ENCODE measurements at regions not wholly inside any gene's neighbourhood (a gene's known extent, or its start where the extent isn't known, plus 50 kb on each side); places are given as distances from the start of the nearest gene placed in this dataset.

- no peak for DNase-seq
Measured at GRCh38 chr3:124513610-124513997, 216.6 kb upstream of the UMPS start.

GRCh38 chr3:124514683-124515082, 215.6 kb upstream of the UMPS start:
- DNase-seq: no peak

DNA sequence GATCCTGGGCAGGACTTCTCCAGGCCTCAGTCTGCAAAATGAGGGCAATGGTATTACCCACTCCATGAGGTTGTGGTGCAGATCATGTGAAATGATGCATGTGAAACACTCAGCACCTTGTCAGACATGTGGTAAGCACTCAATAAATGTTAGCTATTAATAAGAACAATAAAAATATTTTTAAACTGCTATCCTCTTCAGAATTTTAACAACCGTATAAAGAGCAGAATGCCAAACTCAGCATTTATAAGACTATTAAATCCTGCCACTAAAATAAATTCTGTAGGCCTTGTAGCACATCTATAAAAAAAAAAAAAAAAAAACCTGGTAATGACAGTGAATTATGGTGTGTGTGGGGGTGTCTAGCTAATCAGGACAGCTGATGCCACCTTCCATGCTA, 213.9 kb upstream of the UMPS start:
- no peak for DNase-seq

DNA sequence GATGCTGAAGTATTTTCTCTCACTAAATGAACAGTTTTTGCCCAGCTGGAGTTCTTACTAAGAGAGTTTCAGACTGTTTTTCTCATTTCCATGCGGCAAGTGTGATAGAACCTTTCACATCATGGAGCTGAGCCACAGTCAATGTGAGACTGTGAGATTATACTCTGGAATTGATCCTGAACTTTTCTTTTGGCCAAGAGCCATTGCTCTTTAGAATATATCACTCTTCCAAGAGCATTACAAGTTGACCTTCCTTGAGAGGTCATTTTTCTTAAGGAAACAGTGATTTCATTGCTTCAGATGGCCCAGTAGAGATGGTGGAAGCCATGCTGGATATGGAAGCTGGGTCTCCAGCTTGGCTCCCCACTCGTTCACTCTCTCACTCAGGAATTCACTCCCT, 212.9 kb upstream of the UMPS start:
- DNase-seq: no peak

DNA sequence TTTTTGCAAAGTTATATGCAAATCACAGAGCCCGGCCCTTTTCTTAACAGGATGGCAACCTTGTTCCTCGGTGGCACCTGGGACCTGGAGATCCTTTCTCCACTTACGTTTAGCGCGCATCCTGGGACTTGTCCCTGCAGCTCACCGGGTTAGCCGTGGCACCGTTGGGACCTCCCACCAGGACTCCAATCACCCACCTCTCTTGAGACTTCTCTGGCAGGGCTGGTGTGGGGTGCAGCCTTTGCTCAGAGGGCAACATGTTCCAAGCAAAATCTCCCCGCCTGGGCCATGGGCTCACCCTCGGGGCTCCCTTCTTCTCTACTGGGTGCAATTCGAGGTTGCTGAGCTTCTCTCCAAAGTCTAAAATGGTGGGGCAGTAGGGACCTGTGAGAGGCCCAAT, 211.9 kb upstream of the UMPS start:
- DNase-seq: no peak

GRCh38 chr3:124519591-124520194, 210.6 kb upstream of the UMPS start:
- DNase-seq: no peak

DNA sequence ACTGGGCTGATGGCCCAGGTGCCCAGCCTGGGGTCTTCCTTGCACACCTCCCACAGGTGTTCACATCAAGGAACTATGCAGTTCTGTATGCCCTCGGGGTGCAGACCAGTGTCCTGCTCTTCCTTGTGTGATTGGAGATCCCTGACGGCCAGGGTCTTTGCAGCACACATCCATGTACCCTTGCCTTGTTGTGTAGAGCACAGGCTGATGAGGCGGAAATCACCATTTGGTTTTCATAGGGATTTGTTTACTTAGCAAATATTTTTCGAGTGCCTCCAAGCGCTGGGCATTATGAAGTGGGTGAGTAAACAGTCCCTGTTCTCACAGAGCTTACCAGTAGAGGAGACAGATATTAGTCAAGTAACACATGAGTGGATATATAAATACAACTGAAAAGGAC, 209.3 kb upstream of the UMPS start:
- no peak for DNase-seq

- DNase-seq: no peak
Measured at GRCh38 chr3:124522082-124522625, 208.1 kb upstream of the UMPS start.

- DNase-seq: no peak
Measured at GRCh38 chr3:124526601-124527000, 203.7 kb upstream of the UMPS start.

GRCh38 chr3:124529826-124530571, 200.3 kb upstream of the UMPS start:
- DNase-seq: no peak

DNA sequence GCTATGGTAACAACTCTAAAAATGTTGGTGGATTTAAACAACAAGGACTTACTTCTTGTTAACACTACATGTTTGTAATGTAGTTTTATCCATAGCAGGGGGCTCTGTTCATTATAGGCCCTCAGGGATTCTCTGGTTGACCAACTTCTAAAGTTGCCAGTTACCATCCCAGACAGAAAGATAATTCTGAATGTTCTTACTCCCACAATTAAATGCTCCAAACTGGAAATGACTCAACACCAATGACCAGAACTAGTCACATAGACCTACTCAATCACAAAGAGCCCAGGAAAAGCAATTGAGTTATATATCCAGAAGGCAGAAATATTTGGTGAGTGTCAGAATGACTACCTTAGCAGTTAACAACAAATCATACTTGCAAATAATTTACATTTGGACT, 199.3 kb upstream of the UMPS start:
- no peak for DNase-seq

GRCh38 chr3:124532071-124532470, 198.2 kb upstream of the UMPS start:
- no peak for DNase-seq

GRCh38 chr3:124535306-124535705, 194.9 kb upstream of the UMPS start:
- DNase-seq: no peak

- no peak for DNase-seq
Measured at GRCh38 chr3:124540550-124541211, 189.6 kb upstream of the UMPS start.

DNA sequence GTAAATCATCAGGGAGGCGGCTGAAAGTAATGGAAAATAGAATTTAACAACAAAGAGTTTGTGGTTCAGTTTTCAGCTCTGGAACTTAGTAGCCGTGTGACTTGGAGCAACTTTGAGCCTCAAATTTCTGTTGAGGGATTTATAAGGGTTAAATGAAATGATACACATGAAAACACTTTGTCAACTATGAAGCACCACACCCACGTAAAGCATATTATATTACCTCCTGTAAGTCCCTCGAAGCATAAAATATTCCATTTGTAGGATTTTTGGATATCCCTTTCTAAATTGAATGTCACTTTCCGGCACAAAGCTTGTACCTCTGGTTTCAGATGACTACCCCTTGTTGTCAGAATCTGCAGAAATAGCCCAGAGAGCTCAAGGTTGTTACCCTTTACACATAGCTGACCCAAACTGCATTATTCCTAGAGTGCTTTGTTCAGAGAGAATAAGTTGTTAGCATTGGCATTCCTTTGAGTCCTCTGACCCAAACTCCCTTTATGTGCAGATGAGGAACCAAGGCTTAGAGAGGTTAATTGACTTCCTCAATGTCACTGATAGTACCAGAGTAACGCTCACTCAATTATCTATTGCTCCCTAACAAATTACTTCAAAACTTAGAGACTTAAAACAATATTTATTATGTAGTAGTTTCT, 187.9 kb upstream of the UMPS start:
- DNase-seq: no peak

GRCh38 chr3:124545891-124546290, 184.4 kb upstream of the UMPS start:
- DNase-seq: no peak

DNA sequence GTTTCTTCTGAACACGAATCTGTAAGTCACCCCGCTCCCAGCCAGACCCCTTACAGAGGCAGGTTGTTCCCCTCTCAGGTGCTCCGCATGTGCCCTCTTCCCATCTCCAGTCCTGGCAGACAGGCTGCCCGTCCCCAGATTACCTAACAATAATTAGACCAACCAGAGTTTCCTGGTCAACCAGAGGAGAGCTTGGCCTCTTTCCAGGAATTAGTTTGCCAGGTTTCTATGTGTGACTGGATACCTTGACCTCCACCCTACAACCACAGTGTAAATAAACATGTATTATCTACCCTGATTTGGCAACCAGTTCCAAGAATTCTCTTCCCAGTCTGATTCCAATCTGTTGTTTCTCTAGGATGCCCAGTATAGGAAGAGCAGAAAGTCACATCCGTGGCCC, 178.0 kb upstream of the UMPS start:
- no peak for DNase-seq

- DNase-seq: no peak
Measured at GRCh38 chr3:124553178-124553577, 177.1 kb upstream of the UMPS start.

- no peak for DNase-seq
Measured at GRCh38 chr3:124556636-124557035, 173.6 kb upstream of the UMPS start.

GRCh38 chr3:124557433-124558232, 172.6 kb upstream of the UMPS start:
- DNase-seq: no peak

GRCh38 chr3:124558991-124559845, 171.0 kb upstream of the UMPS start:
- DNase-seq: no peak
